Fibroblast of mammary gland (primary cell): ENCODE measurements at regions not wholly inside any gene's neighbourhood (a gene's known extent, or its start where the extent isn't known, plus 50 kb on each side); places are given as distances from the start of the nearest gene placed in this dataset.

Experiments used
- DNase-seq: peaks from one replicate; pipeline ENCODE4 v3.0.0-alpha.2; 2010; ENCODE audit warnings: low read depth
- H3K4me3 ChIP-seq: 2 replicates; pipeline ENCODE4 v1.5.1; 2011; ENCODE audit warnings: low read depth, mild to moderate bottlenecking, low read length, moderate library complexity; ENCODE audit not compliant: control insufficient read depth
- TF ChIP-seq, protein P1 (sequence below): conservative IDR thresholded peaks from 2 replicates; pipeline ENCODE4 v1.5.1; 2011; ENCODE audit warnings: low read depth, low read length, inconsistent platforms; ENCODE audit not compliant: control insufficient read depth, insufficient read depth

DNA sequence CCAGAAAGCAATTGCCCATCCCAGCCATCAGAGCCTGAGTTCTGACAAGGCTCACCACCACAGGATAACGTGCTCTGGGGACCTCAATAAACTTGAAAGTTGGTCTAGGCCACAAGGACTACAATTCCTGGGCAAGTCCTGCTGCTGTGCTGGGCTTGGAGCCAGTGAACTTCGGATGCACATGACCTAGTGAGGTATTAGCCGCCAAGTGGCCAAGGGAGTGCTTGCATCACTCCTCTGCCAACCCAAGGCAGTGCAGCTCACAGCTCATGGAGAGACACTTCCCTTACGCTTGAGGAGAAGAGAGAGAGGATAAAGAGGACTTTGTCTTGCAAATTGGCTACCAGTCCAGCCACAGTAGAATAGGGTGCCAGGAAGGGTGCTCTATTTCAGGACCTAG lies 219.6 kb downstream of the MBD2 start:
- DNase-seq: peak; percentile 30
- H3K4me3 ChIP-seq: no peak overlapping the region
- TF ChIP-seq, protein P1, sequence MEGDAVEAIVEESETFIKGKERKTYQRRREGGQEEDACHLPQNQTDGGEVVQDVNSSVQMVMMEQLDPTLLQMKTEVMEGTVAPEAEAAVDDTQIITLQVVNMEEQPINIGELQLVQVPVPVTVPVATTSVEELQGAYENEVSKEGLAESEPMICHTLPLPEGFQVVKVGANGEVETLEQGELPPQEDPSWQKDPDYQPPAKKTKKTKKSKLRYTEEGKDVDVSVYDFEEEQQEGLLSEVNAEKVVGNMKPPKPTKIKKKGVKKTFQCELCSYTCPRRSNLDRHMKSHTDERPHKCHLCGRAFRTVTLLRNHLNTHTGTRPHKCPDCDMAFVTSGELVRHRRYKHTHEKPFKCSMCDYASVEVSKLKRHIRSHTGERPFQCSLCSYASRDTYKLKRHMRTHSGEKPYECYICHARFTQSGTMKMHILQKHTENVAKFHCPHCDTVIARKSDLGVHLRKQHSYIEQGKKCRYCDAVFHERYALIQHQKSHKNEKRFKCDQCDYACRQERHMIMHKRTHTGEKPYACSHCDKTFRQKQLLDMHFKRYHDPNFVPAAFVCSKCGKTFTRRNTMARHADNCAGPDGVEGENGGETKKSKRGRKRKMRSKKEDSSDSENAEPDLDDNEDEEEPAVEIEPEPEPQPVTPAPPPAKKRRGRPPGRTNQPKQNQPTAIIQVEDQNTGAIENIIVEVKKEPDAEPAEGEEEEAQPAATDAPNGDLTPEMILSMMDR: no peak

DNA sequence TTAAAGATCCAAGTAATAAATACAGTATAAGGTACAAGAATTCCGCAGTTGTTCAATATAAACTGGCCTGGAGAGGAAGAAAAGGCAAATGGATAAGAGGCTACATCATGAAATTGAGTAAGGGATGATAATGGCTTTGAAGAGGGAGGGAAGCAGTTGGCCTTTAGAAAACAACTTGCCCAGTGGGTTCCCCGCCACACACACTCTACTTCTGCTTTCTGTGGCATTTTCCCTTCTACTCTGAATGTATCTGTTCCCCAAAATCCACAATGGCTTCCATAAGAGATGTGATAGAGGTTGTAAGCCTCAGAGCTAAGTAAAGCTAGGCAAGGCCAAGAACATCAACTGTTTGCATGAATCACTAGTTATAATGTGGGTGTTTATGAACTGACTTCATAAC lies 221.3 kb downstream of the MBD2 start:
- TF ChIP-seq, protein P1: no peak
- no peak overlapping the region for H3K4me3 ChIP-seq
- no peak for DNase-seq

DNA sequence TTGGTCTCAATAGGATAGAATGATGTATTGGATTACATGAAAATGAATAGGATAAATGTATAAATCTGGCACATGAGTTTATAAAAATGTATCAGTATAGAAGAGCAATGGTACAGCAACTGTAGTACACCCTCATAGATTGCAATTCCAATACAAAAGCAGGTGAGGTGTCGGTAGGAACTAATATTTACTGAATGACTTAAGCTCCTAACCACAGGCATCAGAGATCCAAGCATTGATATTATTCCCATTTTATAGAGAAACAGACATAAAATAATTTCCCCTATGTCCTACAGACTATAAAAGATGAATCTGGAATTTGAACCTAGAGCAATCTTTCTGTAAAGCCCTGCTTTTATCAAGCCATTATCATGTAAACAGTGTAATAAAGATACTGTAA lies 227.4 kb downstream of the MBD2 start:
- TF ChIP-seq, protein P1: no peak
- no peak for DNase-seq
- H3K4me3 ChIP-seq: no peak overlapping the region

DNA sequence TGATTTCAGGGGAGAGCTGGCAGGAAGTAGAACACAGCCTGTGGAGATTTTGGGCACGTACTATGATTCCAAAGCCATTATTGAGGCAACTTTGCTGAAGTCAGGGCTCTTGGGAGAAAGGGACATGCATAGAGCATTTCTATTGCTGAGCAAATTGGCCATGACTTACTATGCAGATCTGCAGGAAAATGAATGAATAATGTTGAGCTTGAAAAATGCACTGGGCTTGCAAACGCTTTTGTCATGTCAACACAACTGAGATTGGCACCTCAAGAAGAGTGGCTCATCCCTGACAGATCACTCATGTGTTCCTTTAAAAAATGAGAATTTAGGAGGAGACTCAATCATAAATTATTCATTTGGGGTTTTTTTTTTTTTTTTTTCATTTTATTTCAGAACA lies 230.5 kb downstream of the MBD2 start:
- TF ChIP-seq, protein P1: no peak
- no peak overlapping the region for H3K4me3 ChIP-seq
- no peak for DNase-seq

DNA sequence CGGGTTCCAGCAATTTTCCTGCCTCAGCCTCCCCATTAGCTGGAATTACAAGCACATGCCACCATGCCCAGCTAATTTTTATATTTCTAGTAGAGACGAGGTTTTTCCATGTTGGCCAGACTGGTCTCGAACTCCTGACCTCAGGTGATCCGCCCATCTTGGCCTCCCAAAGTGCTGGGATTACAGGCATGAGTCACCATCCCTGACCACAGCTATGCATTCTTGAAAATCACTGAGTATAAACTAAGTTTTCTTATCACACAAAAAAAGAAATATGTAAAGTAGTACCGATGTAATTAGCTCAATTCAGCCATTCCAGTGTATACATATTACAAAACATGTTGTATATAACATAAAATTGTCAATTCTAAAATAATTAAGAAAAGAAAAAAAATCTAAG lies 232.7 kb downstream of the MBD2 start:
- DNase-seq: peak; percentile 47
- TF ChIP-seq, protein P1: no peak

DNA sequence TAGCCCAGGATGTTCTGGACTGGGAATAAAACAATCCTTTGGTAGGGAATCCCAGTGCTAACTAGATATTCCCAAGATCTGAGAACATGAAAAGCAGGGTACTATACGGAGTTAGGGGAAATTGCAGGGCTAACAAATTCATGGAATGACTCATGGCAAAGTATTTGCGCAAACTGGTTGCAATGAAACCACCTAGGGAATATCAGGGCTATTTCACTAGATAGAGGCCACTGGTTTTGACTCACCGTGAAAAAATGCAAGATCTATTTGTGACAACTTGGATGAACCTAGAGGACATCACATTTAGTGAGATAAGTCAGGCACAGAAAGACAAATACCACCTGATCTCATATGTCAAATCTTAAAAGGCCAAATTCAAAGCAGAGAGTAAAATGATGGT lies 233.3 kb downstream of the MBD2 start:
- DNase-seq: peak; percentile 89

More for the DNA sequence above, 232.7 kb downstream of the MBD2 start:
- no peak overlapping the region for H3K4me3 ChIP-seq

More for the DNA sequence above, 233.3 kb downstream of the MBD2 start:
- H3K4me3 ChIP-seq: no peak overlapping the region
- TF ChIP-seq, protein P1: no peak
